GM12875 (cell line): ENCODE measurements at regions not wholly inside any gene's neighbourhood (a gene's known extent, or its start where the extent isn't known, plus 50 kb on each side); places are given as distances from the start of the nearest gene placed in this dataset.

Experiments
- H3K4me3 ChIP-seq: one replicate; pipeline ENCODE4 v1.5.1; 2011; ENCODE audit warnings: low read depth, low read length, control low read depth
- CTCF ChIP-seq: IDR thresholded peaks from 2 replicates; pipeline ENCODE4 v1.5.1; 2011; ENCODE audit warnings: low read depth, mild to moderate bottlenecking, control low read depth, inconsistent platforms, low read length, moderate library complexity, borderline replicate concordance; ENCODE audit not compliant: insufficient read depth

DNA sequence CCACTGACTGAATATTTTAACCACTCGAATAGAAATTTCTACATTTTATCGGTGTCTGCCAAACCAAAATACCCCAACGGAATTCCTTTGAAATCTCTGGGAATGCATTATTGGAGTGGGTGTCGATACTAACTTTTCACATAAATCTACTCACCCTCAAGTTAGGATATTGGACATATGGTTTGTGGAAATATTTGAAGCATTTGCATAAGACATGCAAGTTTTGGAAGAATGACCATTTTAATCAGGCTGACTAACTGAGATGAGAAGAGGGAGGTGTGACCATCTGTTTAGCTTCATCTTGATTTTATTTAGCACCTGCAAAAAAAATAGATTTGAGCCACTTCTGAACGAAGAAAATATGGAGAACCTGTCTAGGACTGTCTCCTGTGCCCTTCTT, 61.2 kb downstream of the KLF6 start:
- no peak for TF ChIP-seq CTCF
- no peak overlapping the region for H3K4me3 ChIP-seq

DNA sequence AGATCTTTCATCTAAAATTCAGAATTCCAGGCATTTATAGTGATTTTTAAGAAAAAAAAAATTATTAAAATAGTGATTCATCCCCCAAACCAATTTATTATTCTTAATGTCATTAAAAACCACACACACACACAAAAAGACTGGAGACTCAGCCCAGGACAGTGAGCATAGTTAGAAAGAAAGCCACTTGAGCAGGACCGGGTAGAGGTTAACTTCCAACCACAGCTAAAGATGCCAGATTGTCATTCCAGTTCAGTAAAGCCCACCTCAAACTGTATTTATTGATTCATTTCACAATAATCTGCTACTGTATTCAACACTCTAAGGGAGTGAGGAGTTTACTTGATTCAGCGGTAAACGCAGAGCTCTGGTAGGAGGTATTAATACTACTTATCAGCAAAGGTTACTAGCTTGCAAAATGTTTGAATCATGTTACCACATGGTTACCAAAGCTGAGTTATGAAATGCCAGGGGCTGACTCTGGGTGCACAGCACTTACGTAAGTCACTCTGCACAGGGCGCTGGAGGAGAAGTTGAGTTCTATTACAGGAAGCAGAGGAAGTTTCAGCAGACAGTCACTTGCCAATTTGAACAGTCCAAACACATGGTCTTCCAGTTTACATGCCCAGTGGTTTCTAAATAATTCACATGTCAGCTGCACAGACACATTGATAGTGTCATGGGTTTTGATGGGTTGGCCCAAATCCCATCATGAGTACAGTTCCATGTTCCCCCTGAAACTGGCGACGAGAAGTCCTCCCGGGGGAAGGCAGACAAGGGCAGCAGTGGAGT, 64.6 kb downstream of the KLF6 start:
- H3K4me3 ChIP-seq = no peak overlapping the region
- TF ChIP-seq CTCF = no peak

DNA sequence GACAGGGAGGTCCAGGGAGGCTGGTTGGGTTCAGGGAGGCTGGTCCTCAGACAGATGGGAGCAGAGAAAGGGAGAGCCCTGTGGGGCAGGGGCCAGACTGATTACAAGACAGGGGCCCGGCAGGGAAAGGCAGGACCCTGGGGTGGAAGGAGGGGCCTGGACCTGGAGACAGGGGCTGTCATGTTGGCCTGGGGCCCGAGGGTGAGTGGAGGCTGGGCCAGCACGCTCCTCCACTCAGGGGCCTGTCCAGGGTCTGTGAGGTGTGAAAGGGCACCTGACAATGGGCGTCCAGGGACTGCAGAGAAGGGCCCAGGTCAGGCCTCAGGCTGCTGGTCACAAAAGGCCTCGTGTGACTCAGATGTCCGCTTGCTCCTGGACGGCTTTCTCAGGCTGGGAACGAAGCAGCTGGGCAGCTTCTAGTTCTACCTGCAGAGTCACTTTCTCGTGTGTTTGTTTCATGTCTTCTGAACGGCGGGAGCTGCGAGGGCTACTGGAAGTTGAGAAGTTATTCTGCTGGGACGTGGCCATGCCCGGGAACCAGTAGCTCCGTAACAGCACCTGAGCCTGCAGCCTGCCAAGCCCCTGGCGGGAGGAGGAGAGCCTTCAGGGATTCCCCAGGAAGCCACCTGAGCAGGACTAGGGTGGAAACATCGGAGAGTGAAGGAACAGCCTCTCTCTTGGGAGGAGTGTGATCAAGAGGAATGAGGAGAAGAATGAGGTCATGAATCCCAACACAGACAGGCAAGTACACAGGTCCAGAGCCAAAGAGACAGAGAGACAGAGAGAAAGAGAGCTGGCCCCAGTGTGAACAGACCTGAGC, 65.8 kb downstream of the KLF6 start:
- TF ChIP-seq CTCF = no peak
- H3K4me3 ChIP-seq = no peak overlapping the region

DNA sequence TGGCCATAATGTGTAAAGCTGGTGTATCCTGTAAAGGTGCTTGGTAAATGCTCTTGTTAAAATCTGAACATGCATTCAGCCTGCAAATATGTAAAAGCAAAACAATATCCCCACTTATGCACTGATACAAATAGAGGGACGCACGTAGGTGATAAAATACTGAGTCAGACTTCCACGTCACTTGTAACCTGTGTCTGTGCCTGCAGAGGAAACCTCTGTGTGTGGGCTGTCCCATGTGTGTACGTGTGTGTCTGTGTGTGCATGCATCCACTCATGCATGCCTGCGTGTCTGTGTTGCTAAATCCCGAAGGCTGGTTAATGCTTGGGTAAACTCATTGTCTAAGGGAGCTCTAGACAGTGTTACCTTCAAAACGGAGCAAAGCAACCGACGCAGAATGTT, 68.9 kb downstream of the KLF6 start:
- H3K4me3 ChIP-seq = no peak overlapping the region
- TF ChIP-seq CTCF = no peak

DNA sequence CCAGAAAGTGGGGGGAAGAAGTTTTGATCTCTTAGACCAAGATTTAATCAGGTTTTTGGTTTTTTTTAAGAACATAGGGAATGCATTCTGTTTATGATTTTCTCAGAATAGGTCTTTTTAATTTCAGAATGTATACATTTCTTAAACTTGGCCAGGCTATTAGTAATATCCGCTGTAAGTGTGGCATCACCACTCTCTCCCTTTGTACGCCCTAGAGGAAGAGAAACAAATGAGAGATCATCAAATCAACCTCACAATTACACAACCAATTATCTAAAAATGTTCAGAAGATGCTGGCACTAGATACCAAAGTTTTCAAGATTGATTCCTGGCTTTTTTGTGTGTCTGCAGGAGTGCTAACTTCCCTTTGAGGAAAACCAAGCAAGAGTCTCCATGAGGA, 70.0 kb downstream of the KLF6 start:
- TF ChIP-seq CTCF = no peak
- no peak overlapping the region for H3K4me3 ChIP-seq

GRCh38 chr10:3714531-3714930, 70.5 kb downstream of the KLF6 start:
- H3K4me3 ChIP-seq = no peak overlapping the region
- no peak for TF ChIP-seq CTCF
